ENCODE measurements at regions not wholly inside any gene's neighbourhood (a gene's known extent, or its start where the extent isn't known, plus 50 kb on each side); places are given as distances from the start of the nearest gene placed in this dataset.

- H3K36me3 ChIP-seq, result no peaks in the 10 kb centered on the region
- DNase-seq (ENCODE audit: low read depth in 1 of 2, low spot score in 2 of 2), result no peak
- H3K4me3 ChIP-seq, result no peak overlapping the region
These were observed 262.0 kb downstream of the STK31 start for GRCh38 chr7:23972057-23972456.

GRCh38 chr7:23973264-23973663 is 263.2 kb downstream of the STK31 start:
- no peak for DNase-seq (ENCODE audit: low read depth in 1 of 2, low spot score in 2 of 2)
- Histone ChIP-seq H3K4me3 (no peak overlapping the region), H3K4me1 (replicated peaks) (no peaks in the 10 kb centered on the region), H3K9me3 (replicated peaks) (no peaks in the 10 kb centered on the region), H3K27me3 (replicated peaks) (no peaks in the 10 kb centered on the region), H3K36me3 (no peaks in the 10 kb centered on the region), H3K27ac (no peak overlapping the region)

More at GRCh38 chr7:23972057-23972456, 262.0 kb downstream of the STK31 start:
- no peak overlapping the region for H3K27ac ChIP-seq
- no peaks in the 10 kb centered on the region for H3K9me3 ChIP-seq (replicated peaks)
- H3K4me1 ChIP-seq (replicated peaks), result no peaks in the 10 kb centered on the region
- H3K27me3 ChIP-seq (replicated peaks), result no peaks in the 10 kb centered on the region

- no peak overlapping the region for H3K27ac ChIP-seq
- no peak overlapping the region for H3K4me3 ChIP-seq
- no peak for DNase-seq (ENCODE audit: low read depth in 1 of 2, low spot score in 2 of 2)
These were observed 270.1 kb downstream of the STK31 start for GRCh38 chr7:23980081-23980480.

GRCh38 chr7:23981314-23981713 is 271.3 kb downstream of the STK31 start:
- H3K27ac ChIP-seq, result no peak overlapping the region

More at GRCh38 chr7:23980081-23980480, 270.1 kb downstream of the STK31 start:
- Histone ChIP-seq H3K36me3 (no peaks in the 10 kb centered on the region), H3K4me1 (replicated peaks) (no peaks in the 10 kb centered on the region), H3K9me3 (replicated peaks) (no peaks in the 10 kb centered on the region), H3K27me3 (replicated peaks) (no peaks in the 10 kb centered on the region)

GRCh38 chr7:23981758-23982157 is 271.7 kb downstream of the STK31 start:
- H3K4me1 ChIP-seq (replicated peaks), result no peaks in the 10 kb centered on the region
- no peaks in the 10 kb centered on the region for H3K9me3 ChIP-seq (replicated peaks)
- DNase-seq (ENCODE audit: low read depth in 1 of 2, low spot score in 2 of 2), result no peak
- no peaks in the 10 kb centered on the region for H3K36me3 ChIP-seq
- no peaks in the 10 kb centered on the region for H3K27me3 ChIP-seq (replicated peaks)
- H3K4me3 ChIP-seq, result no peak overlapping the region
- no peak overlapping the region for H3K27ac ChIP-seq

More at GRCh38 chr7:23981314-23981713, 271.3 kb downstream of the STK31 start:
- no peaks in the 10 kb centered on the region for H3K4me1 ChIP-seq (replicated peaks)
- no peaks in the 10 kb centered on the region for H3K9me3 ChIP-seq (replicated peaks)
- H3K27me3 ChIP-seq (replicated peaks), result no peaks in the 10 kb centered on the region
- DNase-seq (ENCODE audit: low read depth in 1 of 2, low spot score in 2 of 2), result no peak
- H3K4me3 ChIP-seq, result no peak overlapping the region
- H3K36me3 ChIP-seq, result no peaks in the 10 kb centered on the region

- H3K4me1 ChIP-seq (replicated peaks), result no peaks in the 10 kb centered on the region
These were observed 278.5 kb upstream of the NPY start for GRCh38 chr7:24005517-24005916.

GRCh38 chr7:24010495-24010894 is 273.5 kb upstream of the NPY start:
- H3K27me3 ChIP-seq (replicated peaks), result no peaks in the 10 kb centered on the region; the same call in 1 of the 2 replicates
- no peaks in the 10 kb centered on the region for H3K36me3 ChIP-seq
- no peak overlapping the region for H3K4me3 ChIP-seq
- no peaks in the 10 kb centered on the region for H3K9me3 ChIP-seq (replicated peaks)
- H3K4me1 ChIP-seq (replicated peaks), result no peaks in the 10 kb centered on the region
- no peak for DNase-seq (ENCODE audit: low read depth in 1 of 2, low spot score in 2 of 2)
- H3K27ac ChIP-seq, result no peak overlapping the region

More at GRCh38 chr7:24005517-24005916, 278.5 kb upstream of the NPY start:
- no peaks in the 10 kb centered on the region for H3K27me3 ChIP-seq (replicated peaks)
- no peak overlapping the region for H3K4me3 ChIP-seq
- no peak overlapping the region for H3K27ac ChIP-seq
- no peak for DNase-seq (ENCODE audit: low read depth in 1 of 2, low spot score in 2 of 2)
- H3K9me3 ChIP-seq (replicated peaks), result no peaks in the 10 kb centered on the region
- no peaks in the 10 kb centered on the region for H3K36me3 ChIP-seq

- H3K9me3 ChIP-seq (replicated peaks), result no peaks in the 10 kb centered on the region; the same call in 1 of the 2 replicates
- no peaks in the 10 kb centered on the region; the same call in 1 of the 2 replicates for H3K27me3 ChIP-seq (replicated peaks)
These were observed 266.5 kb upstream of the NPY start for GRCh38 chr7:24017519-24017918.

GRCh38 chr7:24018331-24018730 is 265.7 kb upstream of the NPY start:
- H3K36me3 ChIP-seq, result no peaks in the 10 kb centered on the region
- H3K27me3 ChIP-seq (replicated peaks), result no peaks in the 10 kb centered on the region; the same call in 1 of the 2 replicates

More at GRCh38 chr7:24017519-24017918, 266.5 kb upstream of the NPY start:
- DNase-seq (ENCODE audit: low read depth in 1 of 2, low spot score in 2 of 2), result no peak
- no peak overlapping the region for H3K27ac ChIP-seq
- no peaks in the 10 kb centered on the region for H3K36me3 ChIP-seq
- H3K4me3 ChIP-seq, result no peak overlapping the region
- no peaks in the 10 kb centered on the region for H3K4me1 ChIP-seq (replicated peaks)

GRCh38 chr7:24019841-24020240 is 264.1 kb upstream of the NPY start:
- no peak for DNase-seq (ENCODE audit: low read depth in 1 of 2, low spot score in 2 of 2)
- no peaks in the 10 kb centered on the region; the same call in 1 of the 2 replicates for H3K9me3 ChIP-seq (replicated peaks)
- no peaks in the 10 kb centered on the region; the same call in 1 of the 2 replicates for H3K27me3 ChIP-seq (replicated peaks)
- H3K27ac ChIP-seq, result no peak overlapping the region
- peaks cover 6% of the 10 kb centered on the region for H3K4me1 ChIP-seq (replicated peaks)
- H3K4me3 ChIP-seq, result no peak overlapping the region
- H3K36me3 ChIP-seq, result no peaks in the 10 kb centered on the region

More at GRCh38 chr7:24018331-24018730, 265.7 kb upstream of the NPY start:
- H3K4me3 ChIP-seq, result no peak overlapping the region
- H3K4me1 ChIP-seq (replicated peaks), result no peaks in the 10 kb centered on the region
- no peak for DNase-seq (ENCODE audit: low read depth in 1 of 2, low spot score in 2 of 2)
- no peak overlapping the region for H3K27ac ChIP-seq
- H3K9me3 ChIP-seq (replicated peaks), result no peaks in the 10 kb centered on the region; the same call in 1 of the 2 replicates

GRCh38 chr7:24024276-24025068 is 259.5 kb upstream of the NPY start:
- DNase-seq (ENCODE audit: low read depth in 1 of 2, low spot score in 2 of 2), result peak in 1 of 2 experiments; percentile 35
- Histone ChIP-seq H3K27me3 (replicated peaks) (no peaks in the 10 kb centered on the region), H3K27ac (peak overlapping the region; percentile 59)

GRCh38 chr7:24025094-24025493 is 258.9 kb upstream of the NPY start:
- Histone ChIP-seq H3K4me1 (replicated peaks) (peaks cover 18% of the 10 kb centered on the region), H3K27me3 (replicated peaks) (no peaks in the 10 kb centered on the region), H3K4me3 (no peak overlapping the region), H3K27ac (peak overlapping the region; percentile 59), H3K9me3 (replicated peaks) (no peaks in the 10 kb centered on the region; the same call in 1 of the 2 replicates), H3K36me3 (no peaks in the 10 kb centered on the region)
- peak in 1 of 2 experiments; percentile 53 for DNase-seq (ENCODE audit: low read depth in 1 of 2, low spot score in 2 of 2)

More at GRCh38 chr7:24024276-24025068, 259.5 kb upstream of the NPY start:
- no peaks in the 10 kb centered on the region for H3K36me3 ChIP-seq
- no peaks in the 10 kb centered on the region; the same call in 1 of the 2 replicates for H3K9me3 ChIP-seq (replicated peaks)
- no peak overlapping the region for H3K4me3 ChIP-seq
- peaks cover 18% of the 10 kb centered on the region for H3K4me1 ChIP-seq (replicated peaks)

- Histone ChIP-seq H3K36me3 (no peaks in the 10 kb centered on the region), H3K4me1 (replicated peaks) (peaks cover 18% of the 10 kb centered on the region), H3K27me3 (replicated peaks) (no peaks in the 10 kb centered on the region), H3K27ac (no peak overlapping the region; the same call in 1 of the 2 replicates), H3K4me3 (no peak overlapping the region), H3K9me3 (replicated peaks) (no peaks in the 10 kb centered on the region; the same call in 1 of the 2 replicates)
- no peak for DNase-seq (ENCODE audit: low read depth in 1 of 2, low spot score in 2 of 2)
These were observed 258.2 kb upstream of the NPY start for GRCh38 chr7:24025765-24026164.

- Histone ChIP-seq H3K36me3 (no peaks in the 10 kb centered on the region), H3K4me3 (no peak overlapping the region), H3K9me3 (replicated peaks) (no peaks in the 10 kb centered on the region; the same call in 1 of the 2 replicates), H3K4me1 (replicated peaks) (peaks cover 18% of the 10 kb centered on the region), H3K27ac (no peak overlapping the region), H3K27me3 (replicated peaks) (no peaks in the 10 kb centered on the region)
- no peak for DNase-seq (ENCODE audit: low read depth in 1 of 2, low spot score in 2 of 2)
These were observed 257.6 kb upstream of the NPY start for GRCh38 chr7:24026351-24026750.

Data from SJSA1 (cell line).